Activated B cell treated with CpG ODN at 0.5 μM for 24 hours (primary cell): ENCODE measurements at regions not wholly inside any gene's neighbourhood (a gene's known extent, or its start where the extent isn't known, plus 50 kb on each side); places are given as distances from the start of the nearest gene placed in this dataset.

ENCODE experiments used
- ATAC-seq: fragments of 200-7000 bp; cut with Tn5 transposase; one replicate; pipeline ENCODE4 v1.10.0; 2021; ENCODE audit warnings: low read depth, mild to moderate bottlenecking, moderate library complexity
- CTCF ChIA-PET: fragments of 350-600 bp; sonication (Branson Sonifier 250); formaldehyde crosslinking; loops from one replicate; lab custom pipeline; 2021; ENCODE audit warnings: antibody characterized with exemption; lab: Charles Lee
- POLR2A ChIA-PET: fragments of 350-600 bp; sonication (Branson Sonifier 250); formaldehyde crosslinking; loops from one replicate; lab custom pipeline; 2021; ENCODE audit warnings: antibody characterized with exemption; lab: Charles Lee
- DNase-seq: peaks from one replicate; pipeline ENCODE4 v3.0.0; 2022
- H3K27ac Mint-ChIP-seq: one replicate; pipeline ENCODE4 v1.8.0; 2020; ENCODE audit warnings: mixed read lengths
- H3K27me3 Mint-ChIP-seq: one replicate; pipeline ENCODE4 v1.8.0; 2021; ENCODE audit warnings: mixed read lengths
- H3K36me3 Mint-ChIP-seq: one replicate; pipeline ENCODE4 v1.8.0; 2021; ENCODE audit warnings: low read depth, mixed read lengths
- H3K4me1 Mint-ChIP-seq: one replicate; pipeline ENCODE4 v1.8.0; 2021; ENCODE audit warnings: mixed read lengths
- H3K4me3 Mint-ChIP-seq: one replicate; pipeline ENCODE4 v1.8.0; 2020; ENCODE audit warnings: mild to moderate bottlenecking, mixed read lengths
- H3K9me3 Mint-ChIP-seq: one replicate; pipeline ENCODE4 v1.8.0; 2020; ENCODE audit warnings: mixed read lengths
- CTCF ChIP-seq: fragments of 200-600 bp; IDR thresholded peaks from one replicate; pipeline ENCODE4 v1.8.0; 2022; ENCODE audit warnings: antibody characterized with exemption, mild to moderate bottlenecking
- intact Hi-C: fragments of 100-400 bp; cut with micrococcal nuclease; formaldehyde crosslinking; loops from one replicate; pipeline ENCODE4 v1.15.1; 2024

GRCh38 chr2:226357816-226358215 is 441.8 kb downstream of the IRS1 start:
- ChIA-PET CTCF (no interaction called here), POLR2A (no interaction called here)
- no peaks in the 10 kb centered on the region for H3K9me3 Mint-ChIP-seq
- intact Hi-C loops: no loop called here
- no peak for ATAC-seq
- no peaks in the 10 kb centered on the region for H3K36me3 Mint-ChIP-seq
- H3K27ac Mint-ChIP-seq: no peak overlapping the region
- H3K4me1 Mint-ChIP-seq: no peaks in the 10 kb centered on the region
- no peak for DNase-seq
- no peak overlapping the region for H3K4me3 Mint-ChIP-seq
- TF ChIP-seq CTCF: no peak
- H3K27me3 Mint-ChIP-seq: peaks cover 4% of the 10 kb centered on the region

- no peaks in the 10 kb centered on the region for H3K36me3 Mint-ChIP-seq
- no peak for TF ChIP-seq CTCF
- H3K27me3 Mint-ChIP-seq: no peaks in the 10 kb centered on the region
- H3K9me3 Mint-ChIP-seq: no peaks in the 10 kb centered on the region
- ChIA-PET POLR2A (interaction anchor here (0.7 kb wide), 1 partner anchor 214 kb away, joined by 5 read pairs; no protein-coding TSS in a partner anchor), CTCF (no interaction called here)
- H3K27ac Mint-ChIP-seq: no peak overlapping the region
- no peak for DNase-seq
- intact Hi-C loops: no loop called here
- no peak for ATAC-seq
- no peaks in the 10 kb centered on the region for H3K4me1 Mint-ChIP-seq
- H3K4me3 Mint-ChIP-seq: no peak overlapping the region
Observed at GRCh38 chr2:226355600-226355999, 444.0 kb downstream of the IRS1 start.

- H3K4me1 Mint-ChIP-seq: no peaks in the 10 kb centered on the region
- no peak overlapping the region for H3K27ac Mint-ChIP-seq
- no peaks in the 10 kb centered on the region for H3K36me3 Mint-ChIP-seq
- no peak for DNase-seq
- H3K9me3 Mint-ChIP-seq: no peaks in the 10 kb centered on the region
- H3K27me3 Mint-ChIP-seq: no peaks in the 10 kb centered on the region
- POLR2A ChIA-PET: no interaction called here
- intact Hi-C loops: no loop called here
- no peak for ATAC-seq
- no peak overlapping the region for H3K4me3 Mint-ChIP-seq
- CTCF ChIA-PET: no interaction called here
- no peak for TF ChIP-seq CTCF
Observed at GRCh38 chr2:226354434-226354833, 445.2 kb downstream of the IRS1 start.

- Mint-ChIP-seq H3K27ac (no peak overlapping the region), H3K4me1 (no peaks in the 10 kb centered on the region), H3K36me3 (no peaks in the 10 kb centered on the region), H3K9me3 (no peaks in the 10 kb centered on the region), H3K27me3 (no peaks in the 10 kb centered on the region), H3K4me3 (no peak overlapping the region)
- ChIA-PET CTCF (no interaction called here), POLR2A (no interaction called here)
- no peak for ATAC-seq
- no peak for DNase-seq
- intact Hi-C loops: no loop called here
- no peak for TF ChIP-seq CTCF
Observed at GRCh38 chr2:226352941-226353560, 446.6 kb downstream of the IRS1 start.

- POLR2A ChIA-PET: no interaction called here
- intact Hi-C loops: no loop called here
- Mint-ChIP-seq H3K9me3 (no peaks in the 10 kb centered on the region), H3K4me1 (no peaks in the 10 kb centered on the region), H3K27me3 (no peaks in the 10 kb centered on the region), H3K36me3 (no peaks in the 10 kb centered on the region), H3K4me3 (no peak overlapping the region), H3K27ac (no peak overlapping the region)
- no peak for DNase-seq
- no peak for TF ChIP-seq CTCF
- CTCF ChIA-PET: no interaction called here
- ATAC-seq: no peak
Observed at GRCh38 chr2:226351711-226352110, 447.9 kb downstream of the IRS1 start.
